Glutamatergic neuron (in vitro differentiated cells): ENCODE measurements at regions not wholly inside any gene's neighbourhood (a gene's known extent, or its start where the extent isn't known, plus 50 kb on each side); places are given as distances from the start of the nearest gene placed in this dataset.

Source experiments
- DNase-seq: peaks from one replicate; pipeline ENCODE4 v3.0.0; 2022
- H3K27ac Mint-ChIP-seq: one replicate; pipeline ENCODE4 v1.8.0; 2020; ENCODE audit warnings: mild to moderate bottlenecking, mixed read lengths, inconsistent platforms; ENCODE audit not compliant: unreplicated experiment
- H3K27me3 Mint-ChIP-seq: one replicate; pipeline ENCODE4 v1.8.0; 2020; ENCODE audit warnings: mild to moderate bottlenecking, moderate library complexity, mixed read lengths, inconsistent platforms; ENCODE audit not compliant: unreplicated experiment
- H3K36me3 Mint-ChIP-seq: one replicate; pipeline ENCODE4 v1.8.0; 2020; ENCODE audit warnings: mild to moderate bottlenecking, mixed read lengths, inconsistent platforms; ENCODE audit not compliant: unreplicated experiment
- H3K4me1 Mint-ChIP-seq: one replicate; pipeline ENCODE4 v1.8.0; 2020; ENCODE audit warnings: mild to moderate bottlenecking, low read depth, mixed read lengths, inconsistent platforms; ENCODE audit not compliant: unreplicated experiment
- H3K4me3 Mint-ChIP-seq: one replicate; pipeline ENCODE4 v1.8.0; 2020; ENCODE audit warnings: mild to moderate bottlenecking, mixed read lengths, inconsistent platforms; ENCODE audit not compliant: unreplicated experiment
- H3K9me3 Mint-ChIP-seq: one replicate; pipeline ENCODE4 v1.8.0; 2020; ENCODE audit warnings: mild to moderate bottlenecking, moderate library complexity, mixed read lengths, inconsistent platforms; ENCODE audit not compliant: unreplicated experiment
- CTCF ChIP-seq: fragments of 200-600 bp; sonication (generic); IDR thresholded peaks from one replicate; pipeline ENCODE4 v1.5.0; 2021; ENCODE audit not compliant: partially characterized antibody, unreplicated experiment

- H3K4me3 Mint-ChIP-seq: no peak overlapping the region
- TF ChIP-seq CTCF: no peak
- H3K4me1 Mint-ChIP-seq: peaks cover 3% of the 10 kb centered on the region
- H3K36me3 Mint-ChIP-seq: no peaks in the 10 kb centered on the region
- no peak for DNase-seq
- no peak overlapping the region for H3K27ac Mint-ChIP-seq
- peaks cover 3% of the 10 kb centered on the region for H3K27me3 Mint-ChIP-seq
- H3K9me3 Mint-ChIP-seq: peaks cover 3% of the 10 kb centered on the region
Measured at GRCh38 chr3:35483131-35483530, 156.2 kb upstream of the ARPP21 start.

GRCh38 chr3:35484929-35485530 is 154.3 kb upstream of the ARPP21 start:
- H3K36me3 Mint-ChIP-seq: no peaks in the 10 kb centered on the region
- H3K27ac Mint-ChIP-seq: no peak overlapping the region
- H3K4me1 Mint-ChIP-seq: peaks cover 3% of the 10 kb centered on the region
- H3K27me3 Mint-ChIP-seq: peaks cover 3% of the 10 kb centered on the region
- peaks cover 1% of the 10 kb centered on the region for H3K9me3 Mint-ChIP-seq
- no peak for TF ChIP-seq CTCF
- no peak overlapping the region for H3K4me3 Mint-ChIP-seq
- no peak for DNase-seq

GRCh38 chr3:35486295-35486694 is 153.0 kb upstream of the ARPP21 start:
- Mint-ChIP-seq H3K4me3 (no peak overlapping the region), H3K9me3 (peaks cover 1% of the 10 kb centered on the region), H3K27ac (no peak overlapping the region), H3K27me3 (no peaks in the 10 kb centered on the region), H3K36me3 (no peaks in the 10 kb centered on the region), H3K4me1 (peaks cover 3% of the 10 kb centered on the region)
- no peak for DNase-seq
- TF ChIP-seq CTCF: no peak

GRCh38 chr3:35487376-35487775 is 151.9 kb upstream of the ARPP21 start:
- H3K4me1 Mint-ChIP-seq: peaks cover 3% of the 10 kb centered on the region

More at GRCh38 chr3:35487376-35487775, 151.9 kb upstream of the ARPP21 start:
- Mint-ChIP-seq H3K27ac (no peak overlapping the region), H3K9me3 (peaks cover 1% of the 10 kb centered on the region), H3K36me3 (no peaks in the 10 kb centered on the region), H3K4me3 (no peak overlapping the region), H3K27me3 (no peaks in the 10 kb centered on the region)
- no peak for TF ChIP-seq CTCF
- DNase-seq: no peak
